HCT116 (cell line): ENCODE measurements at regions not wholly inside any gene's neighbourhood (a gene's known extent, or its start where the extent isn't known, plus 50 kb on each side); places are given as distances from the start of the nearest gene placed in this dataset.

ENCODE experiments used
- ATAC-seq: fragments of 200-7000 bp; cut with Tn5 transposase; 2 replicates; pipeline ENCODE4 v1.9.1; 2020; ENCODE audit warnings: mild to moderate bottlenecking, moderate library complexity
- BruUV-seq: library from RNA; stranded (reverse); fragments of 400-500 nt; replicated peaks from 2 replicates; lab custom pipeline; 2021; lab: Mats Ljungman, UMichigan
- CTCF ChIA-PET: fragments of 300-600 bp; sonication (Branson Sonifier 250); formaldehyde crosslinking; loops from one replicate; lab custom pipeline; 2021; ENCODE audit warnings: antibody characterized with exemption; lab: Charles Lee
- POLR2A ChIA-PET: fragments of 300-600, 350-600 bp; sonication (Branson Sonifier 250); formaldehyde crosslinking; loops from one replicate; lab custom pipeline; 2021; ENCODE audit warnings: antibody characterized with exemption; lab: Charles Lee
- RAD21 ChIA-PET, 2 experiments: fragments of 300-600 bp; sonication (Branson Sonifier 250); formaldehyde crosslinking; loops; one replicate each; lab custom pipeline; 2023; ENCODE audit warnings: low total read pairs in 2 of 2; ENCODE audit not compliant: uncharacterized antibody in 2 of 2, unreplicated experiment in 2 of 2, low non-redundant PET in 1 of 2; lab: Charles Lee
- DNase-seq: peaks from one replicate; pipeline ENCODE4 v3.0.0-alpha.2; 2010; ENCODE audit warnings: low read depth, low spot score
- H2AFZ ChIP-seq: fragments of 200-600 bp; shearing (Covaris generic), sonication (generic); 2 replicates; pipeline ENCODE4 v1.6.1; 2017; ENCODE audit warnings: low read depth, mixed run types, mixed read lengths, antibody characterized with exemption, low read length; ENCODE audit not compliant: poor library complexity, severe bottlenecking
- H3K27ac ChIP-seq: 2 replicates; pipeline ENCODE4 v1.5.1; 2012; ENCODE audit warnings: low read depth, low read length
- H3K27me3 ChIP-seq: fragments of 200-600 bp; sonication (generic); 2 replicates; pipeline ENCODE4 v1.6.1; 2016; ENCODE audit warnings: mixed run types, low read length, mixed read lengths; ENCODE audit not compliant: insufficient read depth
- H3K36me3 ChIP-seq, 2 experiments: fragments of 200-500 bp in 1 of 2; fragments of 200-600 bp in 1 of 2; sonication (Bioruptor generic) in 1 of 2; sonication (generic) in 1 of 2; 2 replicates each; pipeline versions ENCODE4 v1.5.1 to v1.6.1; 2014 to 2016; ENCODE audit warnings: low read length in 2 of 2, inconsistent platforms in 1 of 2, mixed read lengths in 1 of 2, mixed run types in 1 of 2; ENCODE audit not compliant: insufficient read depth in 2 of 2, control insufficient read depth in 1 of 2
- H3K4me1 ChIP-seq, 2 experiments: fragments of 200-600 bp in 1 of 2; sonication (generic) in 1 of 2; 2 replicates each; pipeline versions ENCODE4 v1.5.1 to v1.6.1; 2012 to 2017; ENCODE audit warnings: low read length in 2 of 2, inconsistent platforms in 1 of 2, mild to moderate bottlenecking in 1 of 2, mixed read lengths in 1 of 2, mixed run types in 1 of 2, moderate library complexity in 1 of 2; ENCODE audit not compliant: insufficient read depth in 2 of 2, control insufficient read depth in 1 of 2
- H3K4me2 ChIP-seq: fragments of 200-600 bp; sonication (generic); 2 replicates; pipeline ENCODE4 v1.6.1; 2017; ENCODE audit warnings: mixed run types, low read length, mixed read lengths
- H3K4me3 ChIP-seq, 2 experiments: fragments of 200-600 bp in 1 of 2; sonication (generic) in 1 of 2; replicated peaks in 1 of 2; 2 replicates each; pipeline ENCODE4 v1.5.1; 2011 to 2016; ENCODE audit warnings: low read length in 2 of 2, control low read depth in 1 of 2, low read depth in 1 of 2, mild to moderate bottlenecking in 1 of 2, mixed read lengths in 1 of 2, mixed run types in 1 of 2
- H3K79me2 ChIP-seq: fragments of 200-600 bp; sonication (generic); 2 replicates; pipeline ENCODE4 v1.6.1; 2017; ENCODE audit warnings: mild to moderate bottlenecking, mixed run types, low read length, moderate library complexity, mixed read lengths; ENCODE audit not compliant: insufficient read depth
- H3K9ac ChIP-seq: fragments of 200-600 bp; sonication (generic); 2 replicates; pipeline ENCODE4 v1.6.1; 2016; ENCODE audit warnings: low read length, mixed read lengths
- H3K9me2 ChIP-seq: fragments of 200-600 bp; sonication (generic), shearing (Covaris generic); 2 replicates; pipeline ENCODE4 v1.6.1; 2017; ENCODE audit warnings: mixed run types, mild to moderate bottlenecking, moderate library complexity; ENCODE audit not compliant: insufficient read depth
- H3K9me3 ChIP-seq, 2 experiments: fragments of 200-500 bp in 1 of 2; fragments of 200-600 bp in 1 of 2; sonication (Bioruptor generic) in 1 of 2; sonication (generic) in 1 of 2; 2 replicates each; pipeline ENCODE4 v1.6.1; 2014 to 2017; ENCODE audit warnings: low read length in 2 of 2, mixed read lengths in 2 of 2, inconsistent platforms in 1 of 2, low read depth in 1 of 2, mild to moderate bottlenecking in 1 of 2, mixed run types in 1 of 2, moderate library complexity in 1 of 2; ENCODE audit not compliant: control insufficient read depth in 1 of 2, insufficient read depth in 1 of 2
- H4K20me1 ChIP-seq: fragments of 200-600 bp; sonication (generic), shearing (Covaris generic); 2 replicates; pipeline ENCODE4 v1.6.1; 2017; ENCODE audit warnings: mixed run types, mild to moderate bottlenecking, moderate library complexity; ENCODE audit not compliant: insufficient read depth
- CBX3 ChIP-seq: IDR thresholded peaks from 2 replicates; pipeline ENCODE4 v1.6.1; 2012; ENCODE audit warnings: low read depth
- CEBPB ChIP-seq: IDR thresholded peaks from 2 replicates; pipeline ENCODE4 v1.6.1; 2012; ENCODE audit warnings: low read depth
- EGR1 ChIP-seq: IDR thresholded peaks from 2 replicates; pipeline ENCODE4 v1.6.1; 2012; ENCODE audit warnings: low read depth
- ELF1 ChIP-seq: IDR thresholded peaks from 2 replicates; pipeline ENCODE4 v1.6.1; 2012; ENCODE audit warnings: low read depth, borderline replicate concordance
- EZH2 ChIP-seq: fragments of 200-600 bp; sonication (generic); IDR thresholded peaks from 2 replicates; pipeline ENCODE4 v1.6.1; 2017; ENCODE audit warnings: antibody characterized with exemption, mixed run types
- FOSL1 ChIP-seq: IDR thresholded peaks from 2 replicates; pipeline ENCODE4 v1.6.1; 2012; ENCODE audit warnings: low read depth
- JUND ChIP-seq: IDR thresholded peaks from 2 replicates; pipeline ENCODE4 v1.6.1; 2012
- RAD21 ChIP-seq: IDR thresholded peaks from 2 replicates; pipeline ENCODE4 v1.6.1; 2012; ENCODE audit warnings: low read depth, mild to moderate bottlenecking
- SIN3A ChIP-seq: IDR thresholded peaks from 2 replicates; pipeline ENCODE4 v1.6.1; 2012; ENCODE audit warnings: low read depth
- SRF ChIP-seq: IDR thresholded peaks from 2 replicates; pipeline ENCODE4 v1.6.1; 2012; ENCODE audit warnings: low read depth
- TCF7L2 ChIP-seq: IDR thresholded peaks from 2 replicates; pipeline ENCODE4 v1.7.0; 2011; ENCODE audit warnings: borderline replicate concordance, inconsistent platforms; ENCODE audit not compliant: insufficient read depth, insufficient read length; ENCODE audit errors: extremely low read depth
- YY1 ChIP-seq: IDR thresholded peaks from 2 replicates; pipeline ENCODE4 v1.6.1; 2011; ENCODE audit warnings: low read length, low read depth, moderate library complexity, mild to moderate bottlenecking; ENCODE audit not compliant: insufficient replicate concordance; ENCODE audit errors: extremely low read depth
- ZFX ChIP-seq: fragments of 450-650 bp; IDR thresholded peaks from 2 replicates; pipeline ENCODE4 v1.6.1; 2017
- ZNF274 ChIP-seq: fragments of 200-500 bp; sonication (Bioruptor generic); IDR thresholded peaks from 2 replicates; pipeline ENCODE4 v1.6.1; 2014; ENCODE audit warnings: mild to moderate bottlenecking, low read depth, low read length, inconsistent platforms
- intact Hi-C: fragments of 100-400 bp; cut with micrococcal nuclease; formaldehyde crosslinking; loops from 2 replicates; pipeline ENCODE4 v1.10.0; 2022
- TF ChIP-seq, protein P1 (sequence below), 3 experiments: fragments of 200-600 bp in 1 of 3; sonication (generic) in 1 of 3; IDR thresholded peaks in 2 of 3; conservative IDR thresholded peaks in 1 of 3; 2 replicates each; pipeline ENCODE4 v1.5.1; 2012 to 2017; ENCODE audit warnings: low read depth in 2 of 3, low read length in 2 of 3, antibody characterized with exemption in 1 of 3, borderline replicate concordance in 1 of 3, control low read depth in 1 of 3, mild to moderate bottlenecking in 1 of 3, mixed read lengths in 1 of 3, mixed run types in 1 of 3, moderate library complexity in 1 of 3; ENCODE audit not compliant: insufficient read depth in 1 of 3
- TF ChIP-seq, protein P2 (sequence below): IDR thresholded peaks from 2 replicates; pipeline ENCODE4 v1.6.1; 2012; ENCODE audit warnings: low read depth
- TF ChIP-seq, protein P3 (sequence below): IDR thresholded peaks from 2 replicates; pipeline ENCODE4 v1.6.1; 2011; ENCODE audit warnings: mild to moderate bottlenecking, low read length, moderate library complexity; ENCODE audit not compliant: insufficient replicate concordance; ENCODE audit errors: extremely low read depth
- TF ChIP-seq, protein P4 (sequence below): IDR thresholded peaks from 2 replicates; pipeline ENCODE4 v1.6.1; 2012

DNA sequence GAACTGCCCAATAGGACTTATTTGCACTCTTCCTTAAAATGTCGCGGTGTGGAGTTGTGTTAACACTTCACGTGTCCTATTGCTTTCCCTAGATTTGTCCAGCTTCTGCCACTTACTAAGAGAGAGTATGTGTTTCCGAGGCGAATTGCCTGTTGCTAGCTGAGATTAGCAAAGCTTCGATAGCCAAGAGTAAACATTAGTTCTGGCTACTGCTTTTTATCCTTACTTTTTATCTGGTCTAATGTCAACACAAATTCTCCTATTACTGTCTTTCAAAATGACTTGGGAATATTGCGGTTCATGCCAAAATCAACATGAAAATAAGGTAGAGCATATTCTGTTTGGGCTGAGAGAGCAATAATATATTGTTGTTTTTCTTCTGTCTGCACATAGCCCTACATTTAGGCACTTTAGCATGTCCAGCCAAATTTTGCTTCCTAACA is 90.4 kb upstream of the VEGFC start:
- intact Hi-C loops: no loop called here
- DNase-seq: no peak
- BruUV-seq: no TSS peak

More for the DNA sequence above, 90.4 kb upstream of the VEGFC start:
- POLR2A ChIA-PET: no interaction called here
- Histone ChIP-seq H3K9me3 (no peaks in the 10 kb centered on the region), H3K4me2 (no peak overlapping the region), H3K9me2 (no peaks in the 10 kb centered on the region), H3K27ac (no peak overlapping the region), H4K20me1 (no peaks in the 10 kb centered on the region), H3K4me1 (no peaks in the 10 kb centered on the region), H2AFZ (no peak overlapping the region), H3K4me3 (no peak overlapping the region), H3K27me3 (no peaks in the 10 kb centered on the region), H3K9ac (no peak overlapping the region), H3K79me2 (no peaks in the 10 kb centered on the region), H3K36me3 (no peaks in the 10 kb centered on the region)
- TF ChIP-seq ELF1 (no peak), ZNF274 (no peak), YY1 (no peak), TCF7L2 (no peak), SRF (no peak), ZFX (no peak), EGR1 (no peak), EZH2 (no peak), RAD21 (no peak), FOSL1 (no peak), JUND (no peak), SIN3A (no peak), CEBPB (no peak), CBX3 (no peak)
- TF ChIP-seq, protein P1, sequence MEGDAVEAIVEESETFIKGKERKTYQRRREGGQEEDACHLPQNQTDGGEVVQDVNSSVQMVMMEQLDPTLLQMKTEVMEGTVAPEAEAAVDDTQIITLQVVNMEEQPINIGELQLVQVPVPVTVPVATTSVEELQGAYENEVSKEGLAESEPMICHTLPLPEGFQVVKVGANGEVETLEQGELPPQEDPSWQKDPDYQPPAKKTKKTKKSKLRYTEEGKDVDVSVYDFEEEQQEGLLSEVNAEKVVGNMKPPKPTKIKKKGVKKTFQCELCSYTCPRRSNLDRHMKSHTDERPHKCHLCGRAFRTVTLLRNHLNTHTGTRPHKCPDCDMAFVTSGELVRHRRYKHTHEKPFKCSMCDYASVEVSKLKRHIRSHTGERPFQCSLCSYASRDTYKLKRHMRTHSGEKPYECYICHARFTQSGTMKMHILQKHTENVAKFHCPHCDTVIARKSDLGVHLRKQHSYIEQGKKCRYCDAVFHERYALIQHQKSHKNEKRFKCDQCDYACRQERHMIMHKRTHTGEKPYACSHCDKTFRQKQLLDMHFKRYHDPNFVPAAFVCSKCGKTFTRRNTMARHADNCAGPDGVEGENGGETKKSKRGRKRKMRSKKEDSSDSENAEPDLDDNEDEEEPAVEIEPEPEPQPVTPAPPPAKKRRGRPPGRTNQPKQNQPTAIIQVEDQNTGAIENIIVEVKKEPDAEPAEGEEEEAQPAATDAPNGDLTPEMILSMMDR (IDR thresholded peaks at IDR 0.05 in 2 of 3, conservative IDR thresholded peaks at IDR 0.05 in 1 of 3; ENCODE audit: borderline replicate concordance in 1 of 3, insufficient read depth in 1 of 3, low read depth in 2 of 3, low read length in 2 of 3): no peak
- TF ChIP-seq, protein P2, sequence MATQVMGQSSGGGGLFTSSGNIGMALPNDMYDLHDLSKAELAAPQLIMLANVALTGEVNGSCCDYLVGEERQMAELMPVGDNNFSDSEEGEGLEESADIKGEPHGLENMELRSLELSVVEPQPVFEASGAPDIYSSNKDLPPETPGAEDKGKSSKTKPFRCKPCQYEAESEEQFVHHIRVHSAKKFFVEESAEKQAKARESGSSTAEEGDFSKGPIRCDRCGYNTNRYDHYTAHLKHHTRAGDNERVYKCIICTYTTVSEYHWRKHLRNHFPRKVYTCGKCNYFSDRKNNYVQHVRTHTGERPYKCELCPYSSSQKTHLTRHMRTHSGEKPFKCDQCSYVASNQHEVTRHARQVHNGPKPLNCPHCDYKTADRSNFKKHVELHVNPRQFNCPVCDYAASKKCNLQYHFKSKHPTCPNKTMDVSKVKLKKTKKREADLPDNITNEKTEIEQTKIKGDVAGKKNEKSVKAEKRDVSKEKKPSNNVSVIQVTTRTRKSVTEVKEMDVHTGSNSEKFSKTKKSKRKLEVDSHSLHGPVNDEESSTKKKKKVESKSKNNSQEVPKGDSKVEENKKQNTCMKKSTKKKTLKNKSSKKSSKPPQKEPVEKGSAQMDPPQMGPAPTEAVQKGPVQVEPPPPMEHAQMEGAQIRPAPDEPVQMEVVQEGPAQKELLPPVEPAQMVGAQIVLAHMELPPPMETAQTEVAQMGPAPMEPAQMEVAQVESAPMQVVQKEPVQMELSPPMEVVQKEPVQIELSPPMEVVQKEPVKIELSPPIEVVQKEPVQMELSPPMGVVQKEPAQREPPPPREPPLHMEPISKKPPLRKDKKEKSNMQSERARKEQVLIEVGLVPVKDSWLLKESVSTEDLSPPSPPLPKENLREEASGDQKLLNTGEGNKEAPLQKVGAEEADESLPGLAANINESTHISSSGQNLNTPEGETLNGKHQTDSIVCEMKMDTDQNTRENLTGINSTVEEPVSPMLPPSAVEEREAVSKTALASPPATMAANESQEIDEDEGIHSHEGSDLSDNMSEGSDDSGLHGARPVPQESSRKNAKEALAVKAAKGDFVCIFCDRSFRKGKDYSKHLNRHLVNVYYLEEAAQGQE: no peak
- TF ChIP-seq, protein P3, sequence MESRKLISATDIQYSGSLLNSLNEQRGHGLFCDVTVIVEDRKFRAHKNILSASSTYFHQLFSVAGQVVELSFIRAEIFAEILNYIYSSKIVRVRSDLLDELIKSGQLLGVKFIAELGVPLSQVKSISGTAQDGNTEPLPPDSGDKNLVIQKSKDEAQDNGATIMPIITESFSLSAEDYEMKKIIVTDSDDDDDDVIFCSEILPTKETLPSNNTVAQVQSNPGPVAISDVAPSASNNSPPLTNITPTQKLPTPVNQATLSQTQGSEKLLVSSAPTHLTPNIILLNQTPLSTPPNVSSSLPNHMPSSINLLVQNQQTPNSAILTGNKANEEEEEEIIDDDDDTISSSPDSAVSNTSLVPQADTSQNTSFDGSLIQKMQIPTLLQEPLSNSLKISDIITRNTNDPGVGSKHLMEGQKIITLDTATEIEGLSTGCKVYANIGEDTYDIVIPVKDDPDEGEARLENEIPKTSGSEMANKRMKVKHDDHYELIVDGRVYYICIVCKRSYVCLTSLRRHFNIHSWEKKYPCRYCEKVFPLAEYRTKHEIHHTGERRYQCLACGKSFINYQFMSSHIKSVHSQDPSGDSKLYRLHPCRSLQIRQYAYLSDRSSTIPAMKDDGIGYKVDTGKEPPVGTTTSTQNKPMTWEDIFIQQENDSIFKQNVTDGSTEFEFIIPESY: no peak
- TF ChIP-seq, protein P4, sequence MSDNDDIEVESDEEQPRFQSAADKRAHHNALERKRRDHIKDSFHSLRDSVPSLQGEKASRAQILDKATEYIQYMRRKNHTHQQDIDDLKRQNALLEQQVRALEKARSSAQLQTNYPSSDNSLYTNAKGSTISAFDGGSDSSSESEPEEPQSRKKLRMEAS: no peak
- RAD21 ChIA-PET: no interaction called here
- no peak for ATAC-seq
- CTCF ChIA-PET: no interaction called here
